Keratinocyte (primary cell): ENCODE measurements at regions not wholly inside any gene's neighbourhood (a gene's known extent, or its start where the extent isn't known, plus 50 kb on each side); places are given as distances from the start of the nearest gene placed in this dataset.
"Not testable (repeated sequence)": the region's sequence is repeated elsewhere in the genome, so short reads cannot be mapped to it uniquely, and the experiment has no call there.

Experiments used
- DNase-seq: peaks from one replicate; pipeline ENCODE4 v3.0.0-alpha.2; 2011; ENCODE audit warnings: low read depth, missing footprints, low spot score
- FAIRE-seq: peaks from 2 replicates; lab custom pipeline; 2011; peaks lifted over from hg19 to GRCh38; lab: Jason Lieb, UNC
- H2AFZ ChIP-seq: 2 replicates; pipeline ENCODE4 v1.6.0; 2012; ENCODE audit warnings: low read length, control low read depth, inconsistent platforms; ENCODE audit not compliant: control insufficient read depth
- H3K27ac ChIP-seq: 2 replicates; pipeline ENCODE4 v1.5.1; 2011; ENCODE audit warnings: low read length; ENCODE audit not compliant: control insufficient read depth, insufficient read depth
- H3K27me3 ChIP-seq: 3 replicates; pipeline ENCODE4 v1.6.0; 2011; ENCODE audit warnings: low read length; ENCODE audit not compliant: control insufficient read depth, insufficient read depth; ENCODE audit errors: extremely low read depth
- H3K36me3 ChIP-seq, 2 experiments: 2 replicates in 1 of 2; 3 replicates in 1 of 2; pipeline ENCODE4 v1.5.1; 2011; ENCODE audit warnings: low read length in 2 of 2, mild to moderate bottlenecking in 1 of 2; ENCODE audit not compliant: control insufficient read depth in 2 of 2, insufficient read depth in 2 of 2; ENCODE audit errors: extremely low read depth in 1 of 2
- H3K4me1 ChIP-seq: 3 replicates; pipeline ENCODE4 v1.5.1; 2011; ENCODE audit warnings: low read length; ENCODE audit not compliant: control insufficient read depth, insufficient read depth; ENCODE audit errors: extremely low read depth
- H3K4me2 ChIP-seq: 3 replicates; pipeline ENCODE4 v1.6.0; 2011; ENCODE audit warnings: low read depth, low read length; ENCODE audit not compliant: control insufficient read depth, insufficient read depth; ENCODE audit errors: extremely low read depth
- H3K4me3 ChIP-seq, 3 experiments: fragments of 200-600 bp in 1 of 3; sonication (generic) in 1 of 3; 2 replicates in 2 of 3; 3 replicates in 1 of 3; pipeline ENCODE4 v1.5.1; 2011 to 2016; ENCODE audit warnings: low read length in 3 of 3, mild to moderate bottlenecking in 3 of 3, control low read depth in 2 of 3, inconsistent platforms in 1 of 3, low read depth in 1 of 3, mixed read lengths in 1 of 3, mixed run types in 1 of 3, moderate library complexity in 1 of 3; ENCODE audit not compliant: control insufficient read depth in 2 of 3, insufficient read depth in 2 of 3; ENCODE audit errors: extremely low read depth in 1 of 3
- H3K79me2 ChIP-seq: 2 replicates; pipeline ENCODE4 v1.6.0; 2012; ENCODE audit warnings: low read length; ENCODE audit not compliant: control insufficient read depth, insufficient read depth
- H3K9ac ChIP-seq: 3 replicates; pipeline ENCODE4 v1.6.0; 2011; ENCODE audit warnings: low read length; ENCODE audit not compliant: control insufficient read depth, insufficient read depth; ENCODE audit errors: extremely low read depth
- H3K9me1 ChIP-seq: 3 replicates; pipeline ENCODE4 v1.6.0; 2011; ENCODE audit warnings: low read length; ENCODE audit not compliant: control insufficient read depth, insufficient read depth; ENCODE audit errors: extremely low read depth
- H3K9me3 ChIP-seq: 2 replicates; pipeline ENCODE4 v1.5.1; 2012; ENCODE audit warnings: low read depth, low read length; ENCODE audit not compliant: control insufficient read depth
- H4K20me1 ChIP-seq: 3 replicates; pipeline ENCODE4 v1.6.0; 2011; ENCODE audit warnings: low read length; ENCODE audit not compliant: control insufficient read depth, insufficient read depth; ENCODE audit errors: extremely low read depth
- CTCF ChIP-seq, 3 experiments: IDR thresholded peaks in 1 of 3; conservative IDR thresholded peaks in 1 of 3; optimal IDR thresholded peaks in 1 of 3; 2 replicates in 2 of 3; 3 replicates in 1 of 3; pipeline versions ENCODE3 to v1.5.1; 2011; ENCODE audit warnings: low read length in 3 of 3, mild to moderate bottlenecking in 3 of 3, moderate library complexity in 2 of 3, control low read depth in 1 of 3, inconsistent platforms in 1 of 3; ENCODE audit not compliant: insufficient read depth in 2 of 3; ENCODE audit errors: extremely low read depth in 1 of 3
- EZH2 ChIP-seq: IDR thresholded peaks from one replicate; pipeline ENCODE4 v1.6.1; 2012; ENCODE audit warnings: inconsistent platforms, mild to moderate bottlenecking, low read length, moderate library complexity
- dilution Hi-C: fragments of 300-500 bp; cut with MboI; formaldehyde crosslinking; loops from one replicate; pipeline ENCODE4 v1.7.0; 2020; ENCODE audit warnings: low sequenced_read_pairs; ENCODE audit not compliant: extremely low pct_ligation_motif_present

GRCh38 chr22:22989856-22990255 lies 80.5 kb upstream of the GNAZ start:
- FAIRE-seq: no peak
- Histone ChIP-seq H3K9ac (no peak overlapping the region), H3K36me3 (no peaks in the 10 kb centered on the region), H3K4me1 (no peaks in the 10 kb centered on the region), H3K79me2 (no peaks in the 10 kb centered on the region), H3K4me2 (no peak overlapping the region), H3K4me3 (no peak overlapping the region), H3K9me3 (no peaks in the 10 kb centered on the region), H2AFZ (no peak overlapping the region), H3K27ac (no peak overlapping the region), H4K20me1 (no peaks in the 10 kb centered on the region), H3K9me1 (no peaks in the 10 kb centered on the region), H3K27me3 (no peaks in the 10 kb centered on the region)
- no peak for TF ChIP-seq EZH2
- no peak for TF ChIP-seq CTCF (optimal IDR thresholded peaks at IDR 0.05 in 1 of 3, IDR thresholded peaks at IDR 0.05 in 1 of 3, conservative IDR thresholded peaks at IDR 0.05 in 1 of 3; ENCODE audit: extremely low read depth in 1 of 3, insufficient read depth in 2 of 3, low read length in 3 of 3)
- no peak for DNase-seq
- dilution Hi-C loops: no loop called here

- dilution Hi-C loops, H3K36me3 ChIP-seq, H3K4me1 ChIP-seq, H3K4me3 ChIP-seq, FAIRE-seq, H3K27me3 ChIP-seq, H2AFZ ChIP-seq, H3K9me1 ChIP-seq, H3K9me3 ChIP-seq, DNase-seq, H4K20me1 ChIP-seq, H3K27ac ChIP-seq, H3K9ac ChIP-seq, H3K4me2 ChIP-seq, H3K79me2 ChIP-seq: not testable (repeated sequence)
These were observed 79.4 kb upstream of the GNAZ start for GRCh38 chr22:22990711-22991505.

- dilution Hi-C loops: no loop called here
- Histone ChIP-seq H3K36me3 (no peaks in the 10 kb centered on the region), H3K79me2 (no peaks in the 10 kb centered on the region), H3K27me3 (no peaks in the 10 kb centered on the region), H3K4me1 (no peaks in the 10 kb centered on the region), H3K4me2 (no peak overlapping the region), H3K9ac (no peak overlapping the region), H3K9me3 (no peaks in the 10 kb centered on the region), H3K27ac (no peak overlapping the region), H3K4me3 (no peak overlapping the region), H3K9me1 (no peaks in the 10 kb centered on the region), H4K20me1 (no peaks in the 10 kb centered on the region), H2AFZ (no peak overlapping the region)
- DNase-seq: no peak
- TF ChIP-seq CTCF (optimal IDR thresholded peaks at IDR 0.05 in 1 of 3, IDR thresholded peaks at IDR 0.05 in 1 of 3, conservative IDR thresholded peaks at IDR 0.05 in 1 of 3; ENCODE audit: extremely low read depth in 1 of 3, insufficient read depth in 2 of 3, low read length in 3 of 3) (no peak), EZH2 (no peak)
- FAIRE-seq: no peak
These were observed 77.8 kb upstream of the GNAZ start for GRCh38 chr22:22992474-22992873.
